GM19452 (cell line): ENCODE measurements at regions not wholly inside any gene's neighbourhood (a gene's known extent, or its start where the extent isn't known, plus 50 kb on each side); places are given as distances from the start of the nearest gene placed in this dataset.

Source experiments
- ATAC-seq: cut with Tn5 transposase; IDR thresholded peaks from one replicate; pipeline ENCODE4 v1.9.1; 2021; ENCODE audit not compliant: unreplicated experiment

DNA sequence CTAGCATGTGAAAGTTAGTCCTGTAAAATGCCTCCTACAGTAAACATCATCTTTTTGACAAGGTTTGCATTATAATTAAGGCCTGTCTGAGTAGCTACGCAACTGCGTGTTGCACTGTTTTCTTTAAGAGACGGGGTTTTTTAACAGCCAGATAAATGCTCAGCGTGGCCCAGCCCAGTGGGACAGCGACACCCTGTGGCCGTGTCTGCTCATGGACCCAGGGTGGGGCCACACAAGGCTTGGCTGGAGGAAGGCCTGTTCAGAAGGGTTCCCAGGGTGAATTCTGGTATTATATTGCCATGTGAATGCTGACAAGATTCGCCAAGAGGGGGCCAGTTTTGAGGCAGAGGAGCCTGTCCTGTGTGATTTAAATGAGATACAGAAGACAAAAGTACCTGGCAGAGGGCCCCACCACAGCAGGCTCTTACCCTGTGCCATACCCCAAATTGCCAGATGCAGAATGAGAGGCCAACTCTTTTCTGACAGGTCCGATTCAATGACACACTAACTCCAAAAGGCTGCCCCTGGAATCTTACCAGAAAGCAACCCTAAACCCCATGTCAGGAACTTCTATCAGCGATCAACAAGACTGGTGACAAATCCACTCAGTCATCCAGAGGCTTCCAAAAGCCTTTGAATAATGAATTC lies 65.9 kb upstream of the IRX6 start:
- ATAC-seq: no peak

DNA sequence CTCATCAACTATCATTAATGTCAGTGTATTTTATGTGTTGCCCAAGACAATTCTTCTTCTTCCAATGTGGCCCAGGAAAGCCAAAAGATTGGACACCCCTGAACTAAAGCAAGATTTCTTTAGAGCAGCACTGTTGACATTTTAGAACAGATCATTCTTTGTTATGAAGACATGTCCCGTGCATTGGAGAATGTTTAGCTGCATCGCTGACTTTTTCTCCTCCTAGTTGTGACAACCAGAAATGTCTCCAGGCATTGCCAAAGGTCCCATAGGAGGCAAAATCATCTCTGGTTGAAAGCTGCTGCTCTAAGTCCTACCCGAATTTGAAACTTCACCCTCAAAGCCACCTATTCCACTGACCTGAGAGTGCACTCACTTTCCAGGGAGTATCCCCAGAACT lies 62.7 kb upstream of the IRX6 start:
- ATAC-seq: no peak

- no peak for ATAC-seq
These were observed 60.4 kb upstream of the IRX6 start for GRCh38 chr16:55263271-55264250.

GRCh38 chr16:55264949-55265348 lies 59.1 kb upstream of the IRX6 start:
- no peak for ATAC-seq

DNA sequence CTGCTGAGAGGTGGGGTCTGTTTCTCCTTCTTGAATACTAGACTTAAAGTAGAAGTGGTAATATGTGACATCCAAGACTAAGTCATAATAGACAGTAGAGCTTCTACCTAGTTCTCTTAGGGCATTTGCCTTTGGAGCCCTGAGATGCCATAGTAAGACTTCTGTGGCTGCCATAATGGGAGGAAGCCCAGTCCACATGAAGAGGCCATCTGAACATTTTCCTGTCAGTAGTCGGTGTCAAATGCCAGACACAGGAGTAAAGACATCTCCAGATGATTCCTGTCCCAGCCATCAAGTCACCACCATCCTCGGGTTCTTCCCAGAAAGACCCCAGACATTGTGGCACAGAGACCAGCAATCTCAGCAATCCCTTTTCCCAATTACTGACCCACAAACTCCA lies 58.1 kb upstream of the IRX6 start:
- ATAC-seq: no peak

GRCh38 chr16:55271945-55272513 lies 52.0 kb upstream of the IRX6 start:
- no peak for ATAC-seq

DNA sequence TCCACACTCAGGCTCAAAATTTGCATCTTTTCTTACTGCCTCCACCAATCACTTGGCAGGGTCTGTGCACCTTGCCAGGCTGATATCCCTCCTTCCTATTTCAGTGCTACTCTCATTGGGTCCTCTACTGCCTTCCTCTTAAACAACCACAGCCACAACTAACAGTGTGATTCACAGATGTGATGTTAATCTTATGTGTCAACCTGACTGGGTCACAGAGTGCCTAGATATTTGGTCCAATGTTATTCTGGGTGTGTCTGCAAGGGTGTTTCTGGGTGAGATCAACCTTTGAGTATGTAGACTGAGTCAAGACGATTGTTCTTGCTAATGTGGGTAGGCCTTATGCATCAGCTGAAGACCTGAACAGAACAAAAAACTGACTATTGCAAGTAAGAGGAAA lies 51.3 kb upstream of the IRX6 start:
- no peak for ATAC-seq

GRCh38 chr16:55273356-55273755 lies 50.6 kb upstream of the IRX6 start:
- ATAC-seq: no peak

DNA sequence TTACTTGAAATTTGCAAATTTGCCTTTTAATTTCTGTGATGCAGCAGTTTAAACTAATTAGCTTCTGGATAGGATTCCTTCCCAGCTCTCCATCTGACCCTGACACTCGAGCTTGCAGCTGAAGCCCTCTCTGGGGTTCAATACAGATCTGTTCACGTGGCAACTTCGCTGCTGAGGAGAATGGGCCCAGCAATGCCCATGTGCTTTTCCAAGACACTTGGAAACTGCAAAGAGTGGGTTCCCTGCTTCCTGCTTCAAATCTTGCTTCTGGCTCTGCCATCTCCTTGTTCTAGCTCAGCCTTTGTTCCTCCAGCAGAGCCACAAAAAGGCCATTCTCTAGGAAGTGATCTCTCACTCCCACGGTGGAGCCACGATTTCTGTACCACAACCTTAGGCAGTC lies 50.0 kb upstream of the IRX6 start:
- ATAC-seq: no peak
